ENCODE measurements at regions not wholly inside any gene's neighbourhood (a gene's known extent, or its start where the extent isn't known, plus 50 kb on each side); places are given as distances from the start of the nearest gene placed in this dataset.

DNA sequence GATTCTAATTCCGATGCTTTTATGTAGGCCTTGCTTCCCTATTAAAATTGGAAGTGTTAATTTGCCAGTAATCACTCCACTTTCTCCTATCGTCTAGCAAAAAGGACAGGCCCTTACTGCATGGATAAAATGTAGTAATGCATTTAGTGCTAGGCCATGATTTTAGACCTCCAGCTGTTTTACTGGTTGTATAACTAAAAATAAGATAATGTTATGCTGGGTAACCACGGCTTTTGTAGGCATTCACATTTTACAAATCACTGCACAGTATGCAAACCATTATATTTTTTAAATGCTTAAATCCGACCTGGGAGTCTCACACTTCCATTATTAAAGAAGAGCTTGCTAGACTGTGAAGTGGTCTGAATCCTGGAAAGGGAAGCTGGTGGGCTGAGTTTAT lies 179.5 kb downstream of the TFAP2A start:
- no peak for DNase-seq

DNA sequence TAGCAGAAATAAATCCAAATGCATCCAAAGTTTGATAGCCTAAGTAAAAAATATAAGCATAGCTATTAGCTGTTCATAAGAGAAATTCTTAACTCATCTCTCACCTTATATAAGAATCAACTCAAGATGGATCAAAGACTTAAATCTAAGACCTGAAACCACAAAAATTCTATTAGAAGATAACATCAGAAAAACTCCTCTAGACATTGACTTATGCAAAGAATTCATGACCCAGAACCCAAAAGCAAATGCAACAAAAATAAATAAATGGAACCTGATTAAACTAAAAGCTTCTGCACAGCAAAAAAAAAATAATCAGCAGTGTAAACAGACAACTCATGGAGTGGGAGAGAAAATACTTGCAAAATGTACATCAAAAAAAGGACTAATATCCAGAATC lies 184.3 kb downstream of the TFAP2A start:
- no peak for DNase-seq

DNA sequence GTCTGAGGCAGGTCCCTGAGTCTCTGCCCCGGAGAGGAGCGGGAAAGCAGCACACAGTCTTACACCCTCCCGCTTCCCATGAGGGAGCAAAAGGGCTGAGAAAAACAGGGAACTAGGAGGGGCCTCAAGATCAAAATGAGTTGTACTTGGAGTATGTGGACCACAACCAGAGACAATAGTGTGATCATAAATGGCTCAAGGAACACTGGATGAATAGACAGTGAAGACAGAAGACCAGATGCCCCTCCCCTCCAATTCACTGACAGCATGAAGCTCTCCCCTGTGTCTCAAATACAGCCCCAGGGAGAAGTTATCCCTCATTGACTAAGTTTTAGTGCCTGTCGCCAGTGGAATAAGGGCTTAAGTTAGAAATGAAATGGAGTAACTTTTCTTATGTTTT lies 191.0 kb downstream of the TFAP2A start:
- DNase-seq = no peak

DNA sequence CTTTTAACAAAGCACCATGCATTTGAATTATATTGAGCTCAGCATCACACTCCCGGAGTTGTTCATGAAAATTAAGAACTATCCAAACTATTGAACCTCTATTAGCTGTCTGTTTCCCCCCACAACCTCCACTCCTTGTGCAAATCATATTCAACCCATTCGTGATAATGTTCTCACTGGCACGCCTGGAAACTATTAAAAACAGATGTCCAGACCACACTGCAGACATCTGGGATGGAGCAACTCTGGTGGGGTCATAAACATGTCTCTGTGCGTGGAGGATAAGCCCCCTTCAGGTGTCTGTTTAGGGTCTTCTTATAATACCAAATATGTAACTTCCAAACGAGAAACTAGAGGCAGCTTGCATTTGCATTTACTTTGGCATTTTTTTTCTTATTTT lies 193.7 kb downstream of the TFAP2A start:
- DNase-seq = no peak

DNA sequence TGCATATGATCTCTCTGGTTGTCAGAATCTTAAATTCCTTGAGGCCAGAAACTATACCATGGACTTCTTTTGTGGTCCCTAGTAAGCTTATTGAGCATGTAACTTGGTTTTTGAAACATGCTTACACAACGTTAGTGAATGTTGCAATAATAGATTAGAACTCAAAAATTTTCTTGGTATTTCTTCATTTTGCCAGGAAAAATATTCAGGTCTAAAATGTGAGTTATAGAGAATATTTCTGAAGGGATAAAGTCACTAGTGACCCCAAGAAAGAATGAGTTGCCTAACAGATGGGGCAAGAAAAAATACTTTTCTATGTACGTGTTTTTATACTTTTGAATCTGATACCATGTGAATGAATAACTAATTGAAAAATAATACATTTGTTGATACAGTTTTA lies 195.4 kb downstream of the TFAP2A start:
- no peak for DNase-seq

DNA sequence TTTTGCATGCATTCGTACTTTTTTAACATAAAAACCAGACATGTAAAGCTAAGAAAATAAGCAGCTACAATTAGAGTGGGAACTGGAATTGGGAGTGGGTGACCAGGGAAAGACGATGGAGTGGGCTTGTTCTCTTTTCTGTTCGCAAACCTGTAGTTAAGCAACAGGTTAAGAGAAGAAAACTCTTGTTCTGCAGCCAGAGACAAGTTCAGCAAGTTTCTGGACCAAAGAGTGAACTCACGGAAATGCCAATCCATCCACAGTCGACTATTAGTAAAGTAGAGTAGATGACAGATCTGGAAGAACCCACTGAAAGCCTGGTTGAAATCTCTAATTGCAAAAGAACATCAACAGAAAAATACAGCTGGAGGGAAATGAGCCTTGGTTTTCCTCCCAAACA lies 197.8 kb downstream of the TFAP2A start:
- DNase-seq = no peak

DNA sequence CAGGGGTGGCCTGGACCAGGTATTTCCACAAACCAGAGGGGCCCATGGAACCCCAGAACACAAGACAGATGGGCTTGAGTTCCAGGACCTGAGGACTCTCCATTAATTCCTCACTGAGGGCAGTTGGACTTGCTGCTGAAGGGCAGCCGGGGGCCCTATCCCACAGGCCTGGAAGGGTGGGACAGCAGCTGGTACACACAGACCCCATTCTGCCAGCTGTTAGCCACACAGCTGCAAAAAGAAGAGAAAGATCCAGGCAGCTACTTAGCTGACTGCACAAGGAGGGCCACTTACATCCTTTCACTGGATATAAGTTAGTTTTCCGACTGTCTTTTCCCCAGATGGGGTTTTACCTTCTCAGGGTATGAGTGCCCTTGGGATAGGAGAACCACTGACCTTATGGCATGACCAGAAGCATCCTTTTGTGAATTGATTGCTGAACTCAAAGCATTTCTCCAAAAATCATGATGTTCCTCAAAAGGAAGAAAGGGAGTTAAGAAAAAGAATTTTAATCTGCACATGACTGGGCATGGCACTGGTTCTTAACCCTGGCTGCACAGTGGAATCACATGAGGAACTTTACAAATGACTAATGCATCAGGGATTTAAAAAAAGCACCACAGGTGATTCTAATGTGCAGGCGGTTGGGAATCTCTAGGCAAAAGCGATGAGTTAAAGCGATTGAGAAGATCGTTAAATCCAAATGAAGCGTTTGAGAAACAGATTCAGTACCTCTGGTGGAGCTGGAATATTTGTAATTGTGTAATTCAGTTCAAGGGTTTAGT lies 199.4 kb downstream of the TFAP2A start:
- no peak for DNase-seq

DNA sequence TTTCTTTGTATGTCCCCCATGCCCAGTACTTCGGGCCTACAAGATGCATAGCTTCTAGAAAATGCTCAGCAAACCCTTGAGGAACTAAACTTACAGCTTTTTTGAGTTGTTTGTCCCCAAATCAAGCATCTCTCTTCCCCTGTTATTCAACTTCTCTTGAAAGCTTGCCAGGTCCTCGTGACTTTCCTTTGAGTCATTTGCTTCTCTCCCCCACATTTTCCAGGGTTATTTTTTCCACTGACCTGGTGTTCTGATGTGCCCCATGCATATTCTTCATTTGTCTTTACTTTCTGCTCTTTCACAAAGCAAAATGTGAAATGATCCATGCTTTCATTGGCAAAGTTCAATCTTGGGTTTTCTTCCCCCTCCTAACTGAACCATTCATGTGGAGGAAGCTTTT lies 204.8 kb downstream of the TFAP2A start:
- DNase-seq = no peak

DNA sequence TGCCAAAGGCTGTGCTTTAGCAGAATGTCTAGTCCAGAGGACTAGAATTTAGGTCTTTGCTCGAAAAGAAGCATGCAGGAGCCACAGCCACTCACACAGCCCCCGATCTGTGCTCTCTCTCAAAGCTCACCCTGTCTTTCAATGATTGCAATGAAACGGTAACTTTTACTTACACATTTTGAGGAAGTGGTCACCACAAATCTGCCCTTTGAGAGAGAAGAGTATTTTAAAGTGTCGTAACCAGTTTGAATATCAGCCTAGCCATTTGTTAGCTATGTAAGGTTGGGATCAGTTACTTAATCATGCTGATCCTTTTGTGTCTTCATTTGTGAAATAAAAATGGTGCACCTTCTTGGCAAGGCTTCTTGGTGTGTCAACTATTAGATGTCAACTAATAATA lies 209.0 kb downstream of the TFAP2A start:
- DNase-seq = no peak

DNA sequence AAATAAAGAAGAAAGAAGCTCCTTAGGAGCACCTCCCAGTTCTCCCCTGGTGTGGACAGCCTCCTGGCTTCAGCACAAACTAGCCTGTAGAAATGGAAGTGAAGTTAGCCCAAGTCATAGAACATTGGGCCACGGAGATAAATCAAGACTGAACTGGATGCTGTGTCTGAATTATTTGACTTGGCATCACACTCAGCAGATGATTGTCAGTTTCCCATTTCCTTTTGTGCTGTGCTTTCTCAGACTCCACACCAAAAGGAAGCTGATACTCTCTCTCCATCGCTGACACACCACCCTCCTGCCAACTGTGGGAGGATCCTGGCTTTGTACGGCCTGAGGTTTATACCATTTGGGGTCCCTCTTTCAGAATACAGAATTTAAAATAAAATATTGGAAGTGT lies 209.8 kb downstream of the TFAP2A start:
- DNase-seq = peak; percentile 18

DNA sequence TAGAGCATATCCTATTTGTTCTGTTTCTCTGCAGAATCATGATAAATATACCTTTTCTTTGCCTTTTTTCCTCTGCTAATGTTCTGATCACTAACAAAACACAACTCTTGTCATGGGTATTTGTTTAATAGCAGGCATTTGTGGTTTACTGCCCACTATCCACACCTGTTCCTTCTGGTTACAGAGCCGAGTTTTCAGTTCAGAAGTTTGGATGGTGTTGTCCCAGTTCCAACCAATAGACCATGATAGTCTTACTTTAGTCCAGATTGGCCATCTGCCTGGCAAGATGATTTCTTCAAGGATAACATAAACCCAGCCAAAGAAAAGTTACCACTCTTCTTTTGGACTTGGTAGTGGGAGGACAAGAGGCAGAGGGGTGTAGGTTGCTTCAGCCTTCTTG lies 211.2 kb downstream of the TFAP2A start:
- DNase-seq = no peak

DNA sequence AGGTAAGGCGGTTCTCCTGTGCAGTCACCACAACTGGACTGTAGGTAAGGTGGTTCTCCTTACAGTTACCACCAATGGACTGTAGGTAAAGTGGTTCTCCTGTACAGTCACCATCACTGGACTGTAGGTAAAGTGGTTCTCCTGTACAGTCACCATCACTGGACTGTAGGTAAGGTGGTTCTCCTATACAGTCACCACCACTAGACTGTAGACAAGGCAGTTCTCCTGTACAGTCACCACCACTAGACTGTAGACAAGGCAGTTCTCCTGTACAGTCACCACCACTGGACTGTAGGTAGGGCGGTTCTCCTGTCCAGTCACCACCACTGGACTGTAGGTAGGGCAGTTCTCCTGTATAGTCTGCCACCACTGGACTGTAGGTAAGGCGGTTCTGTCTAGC lies 212.3 kb downstream of the TFAP2A start:
- no peak for DNase-seq

DNA sequence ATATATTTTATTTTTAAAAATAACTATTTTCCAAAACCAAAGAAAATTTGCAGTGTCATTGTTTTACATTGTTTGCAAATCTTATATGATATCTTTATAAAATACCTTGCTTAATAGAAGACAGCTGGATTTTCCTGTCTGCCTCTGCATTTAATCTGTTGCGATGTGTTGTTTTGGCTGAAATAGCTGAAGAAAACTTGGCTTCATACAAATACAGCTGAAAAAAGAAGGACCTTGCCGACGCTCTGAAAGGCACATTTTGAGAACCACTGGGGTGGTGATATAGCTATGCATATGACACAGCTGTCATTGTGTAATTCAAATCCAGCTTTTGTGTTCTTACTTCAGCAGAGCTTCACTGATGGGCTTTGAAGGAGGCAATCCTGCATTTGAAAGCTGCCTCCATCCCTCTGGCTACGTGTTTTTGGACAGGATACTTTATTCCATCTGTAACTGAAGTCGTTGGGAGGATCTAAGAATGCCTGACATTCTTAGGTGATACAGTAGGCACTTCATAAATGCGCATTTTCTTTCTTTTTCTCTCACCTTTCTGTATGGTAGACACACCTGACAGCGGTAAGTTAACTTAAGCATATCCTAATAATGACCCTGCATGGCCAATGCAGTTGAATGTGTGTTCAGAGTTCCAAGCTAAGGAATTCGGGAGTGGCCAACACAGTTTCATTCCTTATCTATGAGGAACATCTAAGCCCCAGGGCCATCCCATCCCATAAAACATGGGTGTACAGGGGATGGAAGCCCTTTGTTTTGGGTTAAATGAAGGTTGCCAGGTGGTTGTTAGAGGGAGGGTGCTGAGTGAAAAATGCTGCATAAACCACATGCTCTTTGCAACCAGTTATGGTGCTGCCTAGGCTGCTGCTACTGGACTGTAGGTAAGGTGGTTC lies 213.0 kb downstream of the TFAP2A start:
- no peak for DNase-seq

DNA sequence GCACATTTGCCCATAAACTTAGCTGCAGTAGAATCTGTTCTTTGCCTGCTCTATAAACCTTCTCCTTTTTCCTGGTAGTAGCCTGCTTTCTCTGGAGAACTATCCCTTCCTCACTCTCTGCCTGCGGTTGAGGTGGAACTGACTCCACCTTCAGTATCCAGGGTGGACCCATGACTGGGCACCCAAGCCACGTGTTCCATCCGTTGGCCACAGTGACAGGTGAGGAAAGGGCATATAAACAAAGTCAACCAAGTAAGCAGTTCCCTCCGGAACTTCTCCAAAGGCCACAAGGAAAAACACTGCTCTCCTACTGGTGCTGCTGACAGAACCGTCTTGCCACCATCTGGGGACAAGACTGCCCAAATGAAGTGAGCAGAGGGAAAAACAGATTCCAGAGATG lies 218.8 kb downstream of the TFAP2A start:
- DNase-seq = no peak

DNA sequence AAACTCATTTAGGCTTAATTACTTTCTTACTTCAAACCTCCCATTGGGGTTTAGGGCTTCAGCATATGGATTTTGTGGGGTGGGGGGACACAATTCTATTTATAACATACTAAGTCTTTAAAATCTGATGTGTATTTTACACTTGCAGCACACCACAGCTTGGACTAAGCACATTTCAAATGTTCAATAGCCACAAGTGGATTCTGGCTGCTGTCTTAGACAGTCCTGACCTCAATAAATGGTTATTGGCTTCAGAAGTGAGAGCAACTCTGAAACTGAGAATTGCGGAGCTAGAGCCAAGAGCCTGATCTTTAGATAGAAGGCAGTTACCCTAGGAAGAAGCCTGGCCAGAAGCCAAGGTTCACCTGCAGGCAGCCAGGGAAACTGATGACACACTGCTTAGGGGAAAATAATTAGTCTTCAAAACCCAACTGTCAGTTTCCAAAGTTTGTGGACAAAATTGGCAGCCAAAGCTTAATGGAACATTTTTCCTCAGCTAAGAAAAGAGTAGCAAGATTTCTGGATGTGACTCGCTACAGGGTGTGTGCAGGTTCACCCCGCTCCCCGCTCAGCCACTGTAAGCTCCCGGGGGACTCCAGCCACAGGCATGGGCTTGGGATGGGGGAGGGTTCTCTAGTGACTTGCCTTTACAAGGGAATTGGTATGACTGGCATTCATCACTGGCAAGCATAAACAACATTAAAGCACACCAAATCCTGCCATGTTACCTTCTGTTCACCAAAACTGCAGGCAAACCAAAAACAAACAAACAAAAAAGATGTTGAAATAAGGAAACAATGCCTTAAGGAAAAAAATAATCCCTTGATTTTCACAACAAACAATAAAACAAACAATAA lies 219.8 kb downstream of the TFAP2A start:
- DNase-seq = no peak

DNA sequence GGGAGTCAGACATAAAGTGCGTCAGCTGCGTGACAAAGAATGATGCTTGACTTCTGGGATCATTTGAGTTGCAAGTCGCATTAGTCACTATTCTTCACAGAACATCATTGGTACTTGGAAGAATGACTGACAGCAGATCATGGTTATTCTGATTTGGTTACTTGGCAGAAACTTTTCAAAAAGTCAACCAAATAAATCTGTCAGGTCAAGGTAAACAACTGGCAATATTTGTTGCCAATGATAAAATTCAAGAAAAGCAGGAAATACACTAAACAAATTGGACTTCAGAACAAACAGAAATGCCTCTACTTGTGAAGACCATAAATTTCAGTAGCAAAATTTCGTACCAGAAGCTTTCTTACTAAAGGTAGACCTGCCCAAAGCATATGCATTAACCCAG lies 221.6 kb downstream of the TFAP2A start:
- no peak for DNase-seq

DNA sequence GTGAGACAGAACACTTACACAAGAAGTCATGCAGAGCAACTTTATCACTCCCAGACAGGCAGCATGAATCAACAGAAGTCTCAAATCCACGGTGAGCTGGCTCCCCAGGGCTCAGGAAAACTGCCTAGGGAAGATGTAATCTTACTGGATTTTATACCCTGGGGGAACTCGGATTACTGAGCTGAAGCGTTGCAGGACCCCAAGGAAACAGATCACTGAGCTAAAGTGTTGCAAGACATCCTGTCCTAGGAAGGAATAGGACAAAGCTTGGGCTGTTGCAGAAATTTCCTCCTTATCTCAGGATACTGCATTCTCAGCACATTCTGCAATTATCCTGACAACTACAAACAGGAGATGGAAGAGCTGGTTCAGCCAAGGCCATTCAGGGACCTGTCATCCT lies 224.8 kb downstream of the TFAP2A start:
- no peak for DNase-seq

DNA sequence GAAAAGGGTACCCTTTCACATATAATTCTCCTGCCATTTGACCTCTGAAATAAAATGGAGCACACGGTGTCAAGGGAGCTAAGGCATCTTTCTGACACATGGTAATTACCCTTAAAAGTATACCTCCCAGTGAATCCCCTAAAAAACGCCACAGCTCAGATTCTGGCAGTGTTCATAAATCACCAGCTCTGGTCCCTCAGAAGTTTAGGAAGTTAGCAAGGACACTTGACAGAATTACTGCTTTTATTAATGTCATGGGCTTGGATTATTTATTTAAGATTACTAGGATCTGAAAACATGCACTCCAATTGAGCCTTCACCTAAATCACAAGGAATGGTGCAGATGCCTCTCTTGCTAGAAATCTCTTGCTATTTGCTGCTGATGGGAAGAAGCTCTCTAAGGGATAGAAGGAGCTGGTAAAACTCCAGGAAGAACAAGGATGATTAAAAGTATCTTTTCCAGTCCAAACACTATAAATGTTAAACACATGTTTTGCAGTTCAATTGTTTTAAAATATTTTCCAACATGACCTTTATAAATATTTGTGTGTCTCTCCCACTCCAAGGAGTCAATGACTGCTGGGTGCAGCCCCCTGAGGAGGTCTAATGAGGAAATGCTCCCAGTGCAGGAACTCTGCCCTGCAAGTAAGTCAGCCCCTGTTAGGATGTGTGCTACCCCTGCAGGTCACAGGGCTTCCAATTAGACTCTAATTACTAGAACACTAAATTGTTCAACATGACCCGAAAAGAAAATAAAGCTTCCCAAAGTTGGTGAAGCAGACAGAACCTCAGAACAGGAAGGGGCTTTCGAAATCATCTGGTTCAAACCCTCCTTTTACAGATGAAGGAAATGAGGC lies 230.3 kb downstream of the TFAP2A start:
- DNase-seq = no peak

DNA sequence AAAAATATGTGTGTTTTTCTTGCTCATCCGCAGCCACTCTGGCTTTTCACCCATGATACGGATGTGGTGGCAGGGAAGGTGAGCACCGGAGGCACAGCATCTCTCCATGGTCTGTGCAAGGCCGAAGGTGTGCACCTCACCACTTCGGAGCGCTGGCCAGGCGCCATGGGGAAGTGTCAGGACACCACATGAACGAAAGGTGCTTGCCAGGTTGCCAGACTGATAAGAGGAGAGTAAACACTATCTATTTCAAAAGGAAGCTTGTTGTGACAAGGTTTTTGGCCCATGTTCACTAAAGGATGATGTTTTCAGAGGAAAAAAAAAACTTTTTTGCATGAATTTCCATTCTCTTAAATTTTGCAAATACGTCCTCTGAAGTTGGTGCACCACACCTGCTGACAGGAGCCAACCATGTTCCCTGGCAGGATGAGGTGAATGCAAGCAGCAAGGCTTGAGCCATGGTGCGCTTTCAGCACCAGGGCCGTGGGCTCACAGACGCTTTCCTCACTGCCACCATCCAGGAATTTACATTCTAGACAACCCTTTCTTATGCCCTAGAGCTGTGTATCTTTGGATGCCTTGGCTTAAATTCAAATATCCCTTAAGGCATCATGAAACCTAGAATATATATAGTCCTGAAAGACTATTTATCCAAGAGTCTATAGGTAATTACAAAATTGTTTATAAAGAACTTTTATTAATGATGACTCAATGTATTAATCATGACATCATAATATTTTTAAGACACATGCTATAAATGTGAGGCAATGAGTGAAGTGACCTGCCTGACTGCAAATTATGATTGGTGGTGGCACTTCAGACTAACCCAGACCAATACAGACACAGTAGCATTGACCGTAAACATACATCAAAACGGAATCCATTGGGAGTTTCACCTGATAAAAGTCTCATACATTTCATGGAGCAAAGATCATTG lies 234.5 kb downstream of the TFAP2A start:
- DNase-seq = no peak

DNA sequence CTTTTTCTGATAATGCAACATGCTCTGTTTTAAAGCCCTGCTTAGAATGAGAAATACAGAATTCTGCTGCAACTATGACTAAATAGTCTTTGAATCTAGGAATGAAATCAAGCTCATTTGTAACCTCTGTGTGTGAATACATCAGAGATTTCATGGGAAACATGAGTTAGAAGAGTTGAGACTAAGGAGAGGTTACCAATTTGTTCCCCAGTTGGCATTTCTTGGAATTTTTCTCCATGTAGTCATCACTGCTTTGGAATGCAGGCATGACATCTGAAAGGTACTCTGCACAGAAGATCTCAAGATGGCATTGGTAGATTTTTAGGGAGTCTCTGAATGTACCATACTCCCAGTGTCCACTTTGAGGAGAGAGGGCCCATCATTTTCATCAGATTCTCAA lies 237.2 kb downstream of the TFAP2A start:
- no peak for DNase-seq

DNA sequence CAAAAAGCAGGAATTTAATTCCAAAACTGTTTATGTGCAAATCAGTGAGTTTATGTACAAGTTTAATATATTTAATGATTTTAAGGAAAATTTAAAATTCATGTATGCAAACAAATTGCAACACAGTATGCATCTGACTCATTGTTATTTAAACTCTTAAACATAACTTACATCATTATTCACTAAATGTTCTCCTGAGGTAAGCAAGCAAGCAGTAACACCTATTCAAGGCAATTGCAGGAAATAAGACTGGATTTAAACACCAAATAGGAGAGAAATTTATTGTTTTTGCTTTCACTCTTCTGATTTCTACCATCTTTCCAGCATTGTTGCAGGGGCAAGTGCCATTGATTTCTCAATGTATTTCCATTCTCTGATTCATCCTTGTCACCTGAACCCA lies 239.5 kb downstream of the TFAP2A start:
- no peak for DNase-seq
